K562 (cell line): ENCODE measurements at regions not wholly inside any gene's neighbourhood (a gene's known extent, or its start where the extent isn't known, plus 50 kb on each side); places are given as distances from the start of the nearest gene placed in this dataset.

ENCODE experiments used
- CXXC5 ChIP-seq: fragments of 250-450 bp; sonication (Bioruptor Pico); IDR thresholded peaks from 2 replicates; pipeline ENCODE4 v1.8.0; 2022; ENCODE audit warnings: inconsistent platforms, mild to moderate bottlenecking, moderate library complexity
- DMBX1 ChIP-seq: fragments of 250-450 bp; sonication (Bioruptor Pico); IDR thresholded peaks from 2 replicates; pipeline ENCODE4 v1.8.0; 2022; ENCODE audit warnings: inconsistent platforms, mild to moderate bottlenecking, moderate library complexity, borderline replicate concordance
- ELF1 ChIP-seq: fragments of 200-800 bp; sonication (Bioruptor generic); IDR thresholded peaks from 2 replicates; pipeline ENCODE4 v1.6.1; 2016; ENCODE audit warnings: missing genetic modification characterization, missing compliant biosample characterization
- ETS2 ChIP-seq: IDR thresholded peaks from 2 replicates; pipeline ENCODE4 v1.6.1; 2016; ENCODE audit warnings: borderline replicate concordance, missing genetic modification characterization, mild to moderate bottlenecking, moderate library complexity, missing compliant biosample characterization; ENCODE audit not compliant: poor library complexity, severe bottlenecking
- GTF2A2 ChIP-seq: IDR thresholded peaks from 2 replicates; pipeline ENCODE4 v1.6.1; 2016; ENCODE audit warnings: mild to moderate bottlenecking, missing genetic modification characterization, missing compliant biosample characterization
- HDAC6 ChIP-seq: IDR thresholded peaks from 2 replicates; pipeline ENCODE4 v1.6.1; 2012; ENCODE audit warnings: low read depth, mild to moderate bottlenecking, control low read depth, inconsistent platforms, low read length, moderate library complexity
- IRF9 ChIP-seq: fragments of 450-650 bp; IDR thresholded peaks from 2 replicates; pipeline ENCODE4 v1.6.1; 2016; ENCODE audit warnings: missing biosample characterization, missing genetic modification characterization
- NCOA4 ChIP-seq: fragments of 450-650 bp; IDR thresholded peaks from 2 replicates; pipeline ENCODE4 v1.6.1; 2018; ENCODE audit warnings: mild to moderate bottlenecking; ENCODE audit not compliant: partially characterized antibody
- NR2C1 ChIP-seq, 2 experiments: fragments of 450-650 bp; IDR thresholded peaks; 2 replicates each; pipeline ENCODE4 v1.6.1; 2017; ENCODE audit warnings: mild to moderate bottlenecking in 2 of 2, antibody characterized with exemption in 1 of 2, inconsistent platforms in 1 of 2, missing compliant biosample characterization in 1 of 2, missing genetic modification characterization in 1 of 2
- POLR2H ChIP-seq: IDR thresholded peaks from 2 replicates; pipeline ENCODE4 v1.6.1; 2016; ENCODE audit warnings: missing genetic modification characterization, low read depth, mild to moderate bottlenecking, control low read depth, missing compliant biosample characterization, moderate library complexity
- POLR3G ChIP-seq: IDR thresholded peaks from 2 replicates; pipeline ENCODE4 v1.6.1; 2011; ENCODE audit not compliant: insufficient read length, insufficient replicate concordance; ENCODE audit errors: extremely low read depth
- SMAD4 ChIP-seq: fragments of 250-450 bp; sonication (Bioruptor Pico); conservative IDR thresholded peaks from 2 replicates; pipeline ENCODE4 v1.8.0; 2021; ENCODE audit warnings: inconsistent platforms, mild to moderate bottlenecking, moderate library complexity
- TEAD2 ChIP-seq: fragments of 450-650 bp; IDR thresholded peaks from 2 replicates; pipeline ENCODE4 v1.6.1; 2016; ENCODE audit warnings: missing genetic modification characterization, control low read depth, missing compliant biosample characterization
- TF ChIP-seq, protein P1 (sequence below): fragments of 450-650 bp; IDR thresholded peaks from 2 replicates; pipeline ENCODE4 v1.6.1; 2016; ENCODE audit warnings: mild to moderate bottlenecking, moderate library complexity

GRCh38 chr10:21209495-21209894 is 312.4 kb upstream of the NEBL start (continued):
- TF ChIP-seq DMBX1 (CRISPR knock-in tag) (peak; percentile 83), CXXC5 (CRISPR knock-in tag) (0 out of 2 replicates have a peak, but pooled peaks have one; percentile 30), ETS2 (tag) (no peak), IRF9 (tag) (0 out of 2 replicates have a peak, but pooled peaks have one; percentile 33), POLR3G (no peak), TEAD2 (tag) (no peak), NR2C1 (IDR thresholded peaks at IDR 0.05) (no peak), NR2C1 (tag; IDR thresholded peaks at IDR 0.05) (peak; percentile 39; the same call in 1 of the 2 replicates), ELF1 (tag) (no peak), HDAC6 (no peak), GTF2A2 (tag) (peak; percentile 34; the same call in 1 of the 2 replicates), POLR2H (tag) (no peak), SMAD4 (CRISPR knock-in tag) (0 out of 2 replicates have a peak, but pooled peaks have one; percentile 28), NCOA4 (no peak)
- TF ChIP-seq, protein P1, sequence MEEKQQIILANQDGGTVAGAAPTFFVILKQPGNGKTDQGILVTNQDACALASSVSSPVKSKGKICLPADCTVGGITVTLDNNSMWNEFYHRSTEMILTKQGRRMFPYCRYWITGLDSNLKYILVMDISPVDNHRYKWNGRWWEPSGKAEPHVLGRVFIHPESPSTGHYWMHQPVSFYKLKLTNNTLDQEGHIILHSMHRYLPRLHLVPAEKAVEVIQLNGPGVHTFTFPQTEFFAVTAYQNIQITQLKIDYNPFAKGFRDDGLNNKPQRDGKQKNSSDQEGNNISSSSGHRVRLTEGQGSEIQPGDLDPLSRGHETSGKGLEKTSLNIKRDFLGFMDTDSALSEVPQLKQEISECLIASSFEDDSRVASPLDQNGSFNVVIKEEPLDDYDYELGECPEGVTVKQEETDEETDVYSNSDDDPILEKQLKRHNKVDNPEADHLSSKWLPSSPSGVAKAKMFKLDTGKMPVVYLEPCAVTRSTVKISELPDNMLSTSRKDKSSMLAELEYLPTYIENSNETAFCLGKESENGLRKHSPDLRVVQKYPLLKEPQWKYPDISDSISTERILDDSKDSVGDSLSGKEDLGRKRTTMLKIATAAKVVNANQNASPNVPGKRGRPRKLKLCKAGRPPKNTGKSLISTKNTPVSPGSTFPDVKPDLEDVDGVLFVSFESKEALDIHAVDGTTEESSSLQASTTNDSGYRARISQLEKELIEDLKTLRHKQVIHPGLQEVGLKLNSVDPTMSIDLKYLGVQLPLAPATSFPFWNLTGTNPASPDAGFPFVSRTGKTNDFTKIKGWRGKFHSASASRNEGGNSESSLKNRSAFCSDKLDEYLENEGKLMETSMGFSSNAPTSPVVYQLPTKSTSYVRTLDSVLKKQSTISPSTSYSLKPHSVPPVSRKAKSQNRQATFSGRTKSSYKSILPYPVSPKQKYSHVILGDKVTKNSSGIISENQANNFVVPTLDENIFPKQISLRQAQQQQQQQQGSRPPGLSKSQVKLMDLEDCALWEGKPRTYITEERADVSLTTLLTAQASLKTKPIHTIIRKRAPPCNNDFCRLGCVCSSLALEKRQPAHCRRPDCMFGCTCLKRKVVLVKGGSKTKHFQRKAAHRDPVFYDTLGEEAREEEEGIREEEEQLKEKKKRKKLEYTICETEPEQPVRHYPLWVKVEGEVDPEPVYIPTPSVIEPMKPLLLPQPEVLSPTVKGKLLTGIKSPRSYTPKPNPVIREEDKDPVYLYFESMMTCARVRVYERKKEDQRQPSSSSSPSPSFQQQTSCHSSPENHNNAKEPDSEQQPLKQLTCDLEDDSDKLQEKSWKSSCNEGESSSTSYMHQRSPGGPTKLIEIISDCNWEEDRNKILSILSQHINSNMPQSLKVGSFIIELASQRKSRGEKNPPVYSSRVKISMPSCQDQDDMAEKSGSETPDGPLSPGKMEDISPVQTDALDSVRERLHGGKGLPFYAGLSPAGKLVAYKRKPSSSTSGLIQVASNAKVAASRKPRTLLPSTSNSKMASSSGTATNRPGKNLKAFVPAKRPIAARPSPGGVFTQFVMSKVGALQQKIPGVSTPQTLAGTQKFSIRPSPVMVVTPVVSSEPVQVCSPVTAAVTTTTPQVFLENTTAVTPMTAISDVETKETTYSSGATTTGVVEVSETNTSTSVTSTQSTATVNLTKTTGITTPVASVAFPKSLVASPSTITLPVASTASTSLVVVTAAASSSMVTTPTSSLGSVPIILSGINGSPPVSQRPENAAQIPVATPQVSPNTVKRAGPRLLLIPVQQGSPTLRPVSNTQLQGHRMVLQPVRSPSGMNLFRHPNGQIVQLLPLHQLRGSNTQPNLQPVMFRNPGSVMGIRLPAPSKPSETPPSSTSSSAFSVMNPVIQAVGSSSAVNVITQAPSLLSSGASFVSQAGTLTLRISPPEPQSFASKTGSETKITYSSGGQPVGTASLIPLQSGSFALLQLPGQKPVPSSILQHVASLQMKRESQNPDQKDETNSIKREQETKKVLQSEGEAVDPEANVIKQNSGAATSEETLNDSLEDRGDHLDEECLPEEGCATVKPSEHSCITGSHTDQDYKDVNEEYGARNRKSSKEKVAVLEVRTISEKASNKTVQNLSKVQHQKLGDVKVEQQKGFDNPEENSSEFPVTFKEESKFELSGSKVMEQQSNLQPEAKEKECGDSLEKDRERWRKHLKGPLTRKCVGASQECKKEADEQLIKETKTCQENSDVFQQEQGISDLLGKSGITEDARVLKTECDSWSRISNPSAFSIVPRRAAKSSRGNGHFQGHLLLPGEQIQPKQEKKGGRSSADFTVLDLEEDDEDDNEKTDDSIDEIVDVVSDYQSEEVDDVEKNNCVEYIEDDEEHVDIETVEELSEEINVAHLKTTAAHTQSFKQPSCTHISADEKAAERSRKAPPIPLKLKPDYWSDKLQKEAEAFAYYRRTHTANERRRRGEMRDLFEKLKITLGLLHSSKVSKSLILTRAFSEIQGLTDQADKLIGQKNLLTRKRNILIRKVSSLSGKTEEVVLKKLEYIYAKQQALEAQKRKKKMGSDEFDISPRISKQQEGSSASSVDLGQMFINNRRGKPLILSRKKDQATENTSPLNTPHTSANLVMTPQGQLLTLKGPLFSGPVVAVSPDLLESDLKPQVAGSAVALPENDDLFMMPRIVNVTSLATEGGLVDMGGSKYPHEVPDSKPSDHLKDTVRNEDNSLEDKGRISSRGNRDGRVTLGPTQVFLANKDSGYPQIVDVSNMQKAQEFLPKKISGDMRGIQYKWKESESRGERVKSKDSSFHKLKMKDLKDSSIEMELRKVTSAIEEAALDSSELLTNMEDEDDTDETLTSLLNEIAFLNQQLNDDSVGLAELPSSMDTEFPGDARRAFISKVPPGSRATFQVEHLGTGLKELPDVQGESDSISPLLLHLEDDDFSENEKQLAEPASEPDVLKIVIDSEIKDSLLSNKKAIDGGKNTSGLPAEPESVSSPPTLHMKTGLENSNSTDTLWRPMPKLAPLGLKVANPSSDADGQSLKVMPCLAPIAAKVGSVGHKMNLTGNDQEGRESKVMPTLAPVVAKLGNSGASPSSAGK: 0 out of 2 replicates have a peak, but pooled peaks have one; percentile 17
